ENCODE measurements at regions not wholly inside any gene's neighbourhood (a gene's known extent, or its start where the extent isn't known, plus 50 kb on each side); places are given as distances from the start of the nearest gene placed in this dataset.

GRCh38 chr9:23171479-23171878 lies 654.6 kb downstream of the ELAVL2 start:
- no peak for DNase-seq (ENCODE audit: low read depth)

- no peak for DNase-seq (ENCODE audit: low read depth)
Measured at GRCh38 chr9:23172206-23172605, 653.8 kb downstream of the ELAVL2 start.

GRCh38 chr9:23172979-23173637 lies 652.9 kb downstream of the ELAVL2 start:
- DNase-seq (ENCODE audit: low read depth), result no peak

- no peak for DNase-seq (ENCODE audit: low read depth)
Measured at GRCh38 chr9:23194281-23194680, 631.8 kb downstream of the ELAVL2 start.

GRCh38 chr9:23215688-23216087 lies 610.4 kb downstream of the ELAVL2 start:
- no peak for DNase-seq (ENCODE audit: low read depth)

GRCh38 chr9:23219471-23219870 lies 606.6 kb downstream of the ELAVL2 start:
- DNase-seq (ENCODE audit: low read depth), result no peak

GRCh38 chr9:23220171-23220570 lies 605.9 kb downstream of the ELAVL2 start:
- no peak for DNase-seq (ENCODE audit: low read depth)

GRCh38 chr9:23220957-23221356 lies 605.1 kb downstream of the ELAVL2 start:
- DNase-seq (ENCODE audit: low read depth), result no peak

GRCh38 chr9:23229890-23230317 lies 596.1 kb downstream of the ELAVL2 start:
- no peak for DNase-seq (ENCODE audit: low read depth)

- DNase-seq (ENCODE audit: low read depth), result no peak
Measured at GRCh38 chr9:23232831-23233230, 593.2 kb downstream of the ELAVL2 start.

- no peak for DNase-seq (ENCODE audit: low read depth)
Measured at GRCh38 chr9:23243523-23243922, 582.5 kb downstream of the ELAVL2 start.

- DNase-seq (ENCODE audit: low read depth), result no peak
Measured at GRCh38 chr9:23245067-23245466, 581.0 kb downstream of the ELAVL2 start.

- no peak for DNase-seq (ENCODE audit: low read depth)
Measured at GRCh38 chr9:23254404-23255184, 571.4 kb downstream of the ELAVL2 start.

GRCh38 chr9:23255346-23255745 lies 570.7 kb downstream of the ELAVL2 start:
- no peak for DNase-seq (ENCODE audit: low read depth)

- no peak for DNase-seq (ENCODE audit: low read depth)
Measured at GRCh38 chr9:23258569-23258968, 567.5 kb downstream of the ELAVL2 start.

GRCh38 chr9:23278561-23278960 lies 547.5 kb downstream of the ELAVL2 start:
- no peak for DNase-seq (ENCODE audit: low read depth)

- DNase-seq (ENCODE audit: low read depth), result no peak
Measured at GRCh38 chr9:23287390-23287789, 538.6 kb downstream of the ELAVL2 start.

- no peak for DNase-seq (ENCODE audit: low read depth)
Measured at GRCh38 chr9:23288545-23288944, 537.5 kb downstream of the ELAVL2 start.

- no peak for DNase-seq (ENCODE audit: low read depth)
Measured at GRCh38 chr9:23290973-23291372, 535.1 kb downstream of the ELAVL2 start.

GRCh38 chr9:23302281-23302680 lies 523.8 kb downstream of the ELAVL2 start:
- DNase-seq (ENCODE audit: low read depth), result no peak

- DNase-seq (ENCODE audit: low read depth), result no peak
Measured at GRCh38 chr9:23306731-23307130, 519.3 kb downstream of the ELAVL2 start.

- DNase-seq (ENCODE audit: low read depth), result no peak
Measured at GRCh38 chr9:23307731-23308513, 518.1 kb downstream of the ELAVL2 start.

GRCh38 chr9:23309800-23310199 lies 516.2 kb downstream of the ELAVL2 start:
- no peak for DNase-seq (ENCODE audit: low read depth)
